ENCODE measurements at regions not wholly inside any gene's neighbourhood (a gene's known extent, or its start where the extent isn't known, plus 50 kb on each side); places are given as distances from the start of the nearest gene placed in this dataset.

GRCh38 chr5:44665101-44665701, 143.5 kb upstream of the MRPS30 start:
- Histone ChIP-seq H3K36me3 (no peaks in the 10 kb centered on the region), H3K9me3 (no peaks in the 10 kb centered on the region), H3K27me3 (no peaks in the 10 kb centered on the region), H3K27ac (no peak overlapping the region), H3K4me1 (no peaks in the 10 kb centered on the region), H3K4me3 (no peak overlapping the region)
- TF ChIP-seq CTCF (IDR thresholded peaks at IDR 0.05) (no peak), POLR2A (IDR thresholded peaks at IDR 0.05) (no peak)
- ATAC-seq (peak in 1 of 4 donors; percentile 19), DNase-seq (no peak)
- WGBS (ENCODE audit: insufficient coverage, low coverage, low lambda C conversion rate, missing lambda C conversion rate), result 80% methylated on average over 2 of the region's 9 CpGs
- intact Hi-C loops (cut with DNase I), result no loop called here

DNA sequence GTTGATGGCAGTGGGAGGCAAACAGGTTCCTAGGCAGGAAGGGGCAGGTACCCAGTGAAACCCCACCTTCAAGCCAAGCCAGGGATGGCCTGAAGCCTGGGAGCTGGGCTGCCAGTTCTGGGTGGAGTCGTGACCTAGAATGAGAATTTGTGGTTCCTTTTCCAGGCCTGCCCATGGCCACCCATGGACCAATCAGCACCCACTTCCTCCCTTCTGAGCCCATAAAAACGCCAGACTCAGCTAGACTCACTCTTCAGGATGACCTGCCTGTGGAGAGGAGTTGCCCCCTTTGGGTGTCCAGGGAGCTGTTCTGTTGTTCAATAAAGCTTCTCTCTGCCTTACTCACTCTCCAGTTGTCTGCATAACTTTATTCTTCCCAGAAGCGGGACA, 144.0 kb upstream of the MRPS30 start:
- no peaks in the 10 kb centered on the region for H3K36me3 ChIP-seq
- H3K27ac ChIP-seq, result no peak overlapping the region
- intact Hi-C loops (cut with DNase I), result no loop called here
- no peaks in the 10 kb centered on the region for H3K9me3 ChIP-seq
- WGBS (ENCODE audit: insufficient coverage, low coverage, low lambda C conversion rate, missing lambda C conversion rate), result 47% methylated on average over 2 of the region's 3 CpGs
- TF ChIP-seq POLR2A (IDR thresholded peaks at IDR 0.05) (no peak), CTCF (IDR thresholded peaks at IDR 0.05) (no peak)
- H3K4me3 ChIP-seq, result no peak overlapping the region
- DNase-seq (no peak), ATAC-seq (no peak)
- H3K27me3 ChIP-seq, result no peaks in the 10 kb centered on the region
- H3K4me1 ChIP-seq, result no peaks in the 10 kb centered on the region

DNA sequence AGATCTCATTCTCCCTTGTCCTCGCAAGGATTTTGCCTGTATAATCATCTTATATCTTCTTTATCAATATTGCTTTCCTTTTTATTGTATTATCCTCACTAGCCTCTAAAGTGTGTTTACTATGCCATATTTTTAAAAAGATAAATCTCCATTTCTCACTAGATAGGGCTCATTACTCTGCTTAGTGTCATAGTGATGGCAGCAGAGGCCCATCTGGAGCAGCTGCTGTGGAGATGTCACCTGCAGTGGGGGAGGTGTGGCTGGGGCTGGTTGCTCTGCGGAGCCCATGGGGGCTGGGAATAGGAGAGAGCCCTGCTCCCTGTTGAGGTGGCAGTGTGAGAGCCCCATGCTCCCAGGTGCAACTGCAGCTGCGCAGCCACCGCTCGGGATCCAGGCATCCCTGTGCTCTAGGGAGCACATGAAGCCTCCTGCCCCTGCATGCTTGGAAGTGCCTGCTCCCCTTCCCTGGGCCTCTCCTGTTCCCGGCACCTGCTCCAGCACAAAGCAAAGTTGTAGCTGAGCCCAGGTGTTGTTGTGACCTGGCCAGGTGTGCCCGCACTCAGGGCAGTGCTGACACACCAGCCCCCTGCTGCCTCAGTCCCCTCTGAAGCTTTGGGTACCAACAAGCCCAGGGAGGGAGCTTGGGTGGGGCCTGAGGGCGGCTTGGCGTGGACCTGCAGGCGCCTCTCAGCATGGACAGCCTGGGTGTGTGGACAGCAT, 144.6 kb upstream of the MRPS30 start:
- ATAC-seq, result peak in 1 of 4 donors; percentile 24
- H3K27ac ChIP-seq, result no peak overlapping the region
- no peak overlapping the region for H3K4me3 ChIP-seq
- WGBS (ENCODE audit: insufficient coverage, low coverage, low lambda C conversion rate, missing lambda C conversion rate), result 68% methylated on average over 3 of the region's 10 CpGs
- no peak for TF ChIP-seq CTCF (IDR thresholded peaks at IDR 0.05)
- TF ChIP-seq POLR2A (IDR thresholded peaks at IDR 0.05), result no peak
- H3K9me3 ChIP-seq, result no peaks in the 10 kb centered on the region
- no peaks in the 10 kb centered on the region for H3K27me3 ChIP-seq
- no peaks in the 10 kb centered on the region for H3K36me3 ChIP-seq
- intact Hi-C loops (cut with DNase I), result no loop called here
- no peak for DNase-seq
- H3K4me1 ChIP-seq, result no peaks in the 10 kb centered on the region

GRCh38 chr5:44661851-44662250, 146.9 kb upstream of the MRPS30 start:
- DNase-seq (no peak), ATAC-seq (no peak)
- WGBS (ENCODE audit: insufficient coverage, low coverage, low lambda C conversion rate, missing lambda C conversion rate), result 17% methylated on average over 1 of the region's 1 CpG
- H3K4me1 ChIP-seq, result no peaks in the 10 kb centered on the region
- no peaks in the 10 kb centered on the region for H3K36me3 ChIP-seq
- intact Hi-C loops (cut with DNase I), result no loop called here
- no peak overlapping the region for H3K27ac ChIP-seq
- no peak overlapping the region for H3K4me3 ChIP-seq
- no peak for TF ChIP-seq CTCF (IDR thresholded peaks at IDR 0.05)
- TF ChIP-seq POLR2A (IDR thresholded peaks at IDR 0.05), result no peak
- H3K27me3 ChIP-seq, result no peaks in the 10 kb centered on the region
- H3K9me3 ChIP-seq, result no peaks in the 10 kb centered on the region

All from right lobe of liver (tissue), 6 donors.